ACHN (cell line): ENCODE measurements at regions not wholly inside any gene's neighbourhood (a gene's known extent, or its start where the extent isn't known, plus 50 kb on each side); places are given as distances from the start of the nearest gene placed in this dataset.
"Not testable (repeated sequence)": the region's sequence is repeated elsewhere in the genome, so short reads cannot be mapped to it uniquely, and the experiment has no call there.

ENCODE experiments used
- DNase-seq: peaks from one replicate; pipeline ENCODE4 v3.0.0-alpha.2; 2015
- in situ Hi-C: cut with HindIII; loops from 2 replicates; pipeline ENCODE4 v1.10.0; 2017; ENCODE audit warnings: low sequenced_read_pairs, low pct_ligation_motif_present, low pct_unique_long_range_greater_than_20kb

DNA sequence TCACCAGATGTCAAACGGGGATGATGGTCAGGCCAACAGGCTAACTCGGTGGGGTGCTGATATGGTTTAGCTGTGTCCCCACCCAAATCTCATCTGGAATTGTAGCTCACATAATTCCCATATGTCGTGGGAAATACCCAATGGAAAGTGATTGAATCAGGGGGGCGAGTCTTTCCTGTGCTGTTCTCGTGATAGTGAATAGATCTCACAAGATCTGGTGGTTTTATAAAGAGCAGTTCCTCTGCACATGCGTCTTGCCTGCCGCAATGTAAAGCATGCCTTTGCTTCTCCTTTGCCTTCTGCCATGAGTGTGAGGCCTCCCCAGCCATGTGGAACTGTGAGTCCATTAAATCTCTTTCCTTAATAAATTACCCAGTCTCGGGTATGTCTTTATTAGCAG lies 74.4 kb upstream of the YWHAQ start:
- in situ Hi-C loops, result no loop called here

DNA sequence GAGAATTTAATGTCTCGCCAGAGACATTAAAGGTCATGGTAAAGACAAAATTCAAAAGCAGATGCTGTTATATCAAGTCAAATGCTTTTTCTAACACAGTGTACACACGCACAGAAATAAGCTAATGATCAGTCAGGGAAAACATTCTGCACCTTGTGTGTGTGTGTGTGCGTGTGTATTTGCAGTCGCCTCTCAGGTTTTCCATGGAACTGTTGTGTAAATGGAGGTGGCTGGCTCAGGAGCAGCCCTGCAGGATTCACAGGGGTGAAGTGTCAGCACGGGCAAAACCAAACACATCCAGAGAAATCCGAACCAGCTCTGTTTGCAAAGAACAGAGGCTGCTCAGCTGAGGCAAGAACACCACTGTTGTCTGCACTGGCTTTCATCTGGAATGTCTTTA lies 76.2 kb upstream of the YWHAQ start:
- in situ Hi-C loops, result no loop called here
- DNase-seq, result no peak

More for the DNA sequence above, 74.4 kb upstream of the YWHAQ start:
- no peak for DNase-seq

DNA sequence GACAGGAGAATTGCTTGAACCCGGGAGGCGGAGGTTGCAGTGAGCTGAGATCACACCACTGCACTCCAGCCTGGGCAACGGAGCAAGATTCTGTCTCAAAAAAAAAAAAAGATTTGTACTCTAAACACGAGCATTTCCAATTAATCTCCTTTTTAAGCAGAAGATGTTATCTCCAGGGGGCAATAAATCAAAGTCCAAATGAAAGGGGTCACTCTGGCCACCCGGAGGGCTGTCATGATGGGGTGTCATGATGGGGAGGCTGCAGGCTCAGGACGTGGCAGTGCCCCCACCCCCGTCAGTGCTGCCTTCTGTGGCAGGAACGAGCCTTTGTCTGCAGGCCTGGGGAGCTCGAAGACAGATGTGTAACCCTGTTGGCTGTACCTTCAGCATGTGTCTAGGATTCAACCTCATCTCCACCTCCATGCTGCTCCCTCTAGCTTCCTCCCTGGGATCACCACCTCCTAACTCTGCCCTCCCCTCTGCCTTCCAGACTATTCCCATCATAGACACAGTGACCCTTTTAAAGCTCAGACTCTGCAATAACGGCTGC lies 76.9 kb upstream of the YWHAQ start:
- in situ Hi-C loops, result no loop called here

DNA sequence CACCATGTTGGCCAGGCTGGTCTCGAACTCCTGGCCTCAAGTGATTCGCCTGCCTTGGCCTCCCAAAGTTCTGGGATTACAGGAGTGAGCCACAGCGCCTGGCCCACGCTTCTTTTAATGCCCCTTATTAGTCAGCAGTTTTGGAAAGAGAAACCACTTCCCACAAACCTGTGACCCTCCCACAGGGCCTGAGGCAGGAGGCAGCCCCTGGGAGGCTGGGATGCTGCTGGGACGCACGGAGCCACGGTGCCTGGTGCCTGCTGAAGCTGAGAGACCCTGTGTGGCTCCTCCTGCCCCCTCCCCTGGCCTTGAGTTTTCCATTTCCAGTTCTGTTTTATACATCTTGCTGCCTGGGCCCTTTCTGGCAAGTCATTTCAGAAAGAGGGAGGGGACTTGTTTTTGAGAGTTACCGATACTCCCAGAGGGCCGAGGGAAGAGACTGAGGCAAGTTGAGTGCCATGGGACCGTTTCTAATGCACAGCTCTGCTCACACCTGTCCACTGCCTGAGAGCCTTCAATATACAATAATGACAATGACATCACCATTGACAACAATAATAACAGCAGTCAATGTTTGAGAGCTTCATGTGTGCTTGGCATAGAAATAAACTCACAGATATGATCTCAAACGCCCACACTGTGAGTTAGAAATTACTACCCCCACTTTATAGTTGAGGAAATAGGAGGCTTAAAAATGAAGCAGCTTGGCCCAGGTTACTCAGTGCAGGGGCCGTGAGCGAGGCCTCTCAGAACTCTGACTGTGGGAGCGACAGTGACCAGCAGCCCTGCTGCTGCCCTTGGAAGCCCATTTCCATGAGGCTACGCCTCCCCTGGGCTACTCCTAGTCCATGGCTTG lies 78.1 kb upstream of the YWHAQ start:
- no peak for DNase-seq
- in situ Hi-C loops, result no loop called here

More for the DNA sequence above, 76.9 kb upstream of the YWHAQ start:
- no peak for DNase-seq

DNA sequence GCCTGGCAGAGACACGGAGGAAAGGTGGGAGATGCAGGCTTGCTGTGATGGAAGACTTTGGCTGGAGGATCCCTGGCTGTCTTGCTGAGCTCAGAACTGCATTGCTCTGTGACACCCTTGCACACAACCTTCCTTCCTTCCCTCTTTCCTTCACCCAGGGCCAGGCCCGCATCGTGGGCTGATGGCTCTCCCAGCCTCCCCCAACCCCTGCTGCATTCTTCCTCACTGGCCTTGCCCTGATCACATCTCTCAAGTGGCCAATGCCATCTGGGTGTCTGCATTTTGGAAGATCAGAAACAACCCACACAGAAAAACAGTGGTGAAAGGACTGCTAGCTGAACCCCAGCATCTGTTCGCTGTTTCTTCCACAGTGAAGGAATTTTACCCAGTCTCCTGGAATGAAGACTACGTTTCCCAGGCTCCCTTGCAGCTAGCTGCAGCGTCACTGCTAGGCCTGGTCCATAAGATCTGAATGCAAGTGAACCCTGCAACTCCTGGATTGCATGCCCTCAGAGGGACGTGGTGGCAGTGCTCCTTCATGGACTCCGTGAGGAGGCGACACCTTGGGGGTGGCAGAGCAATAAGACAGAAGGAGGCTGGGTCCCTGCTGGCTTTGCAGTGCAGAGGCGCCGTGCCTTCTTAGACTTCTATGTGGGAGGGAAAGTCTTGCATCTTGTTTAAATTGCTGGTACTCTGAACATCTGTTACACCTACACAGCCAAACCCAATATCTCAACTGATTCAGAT lies 78.9 kb upstream of the YWHAQ start:
- in situ Hi-C loops, result no loop called here
- no peak for DNase-seq

DNA sequence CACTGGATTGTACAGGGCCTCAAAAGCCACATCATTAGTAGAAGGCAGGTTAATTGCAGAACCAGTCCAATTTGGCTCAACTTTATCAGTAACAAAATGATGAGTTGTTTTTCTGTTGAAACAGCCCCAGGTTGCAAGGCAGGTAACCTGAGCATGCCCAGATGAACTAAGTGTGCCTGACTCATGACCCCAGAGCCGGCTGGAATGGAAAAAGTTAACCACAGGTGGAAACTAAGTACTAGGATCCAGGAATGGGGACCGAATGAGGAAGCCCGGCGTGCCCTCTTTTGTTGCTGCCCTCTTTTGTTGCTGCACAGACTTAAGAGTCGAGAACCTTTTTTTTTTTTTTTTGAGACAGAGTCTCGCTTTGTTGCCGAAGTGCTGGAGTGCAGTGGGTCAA lies 79.5 kb upstream of the YWHAQ start:
- no peak for DNase-seq
- in situ Hi-C loops, result no loop called here

DNA sequence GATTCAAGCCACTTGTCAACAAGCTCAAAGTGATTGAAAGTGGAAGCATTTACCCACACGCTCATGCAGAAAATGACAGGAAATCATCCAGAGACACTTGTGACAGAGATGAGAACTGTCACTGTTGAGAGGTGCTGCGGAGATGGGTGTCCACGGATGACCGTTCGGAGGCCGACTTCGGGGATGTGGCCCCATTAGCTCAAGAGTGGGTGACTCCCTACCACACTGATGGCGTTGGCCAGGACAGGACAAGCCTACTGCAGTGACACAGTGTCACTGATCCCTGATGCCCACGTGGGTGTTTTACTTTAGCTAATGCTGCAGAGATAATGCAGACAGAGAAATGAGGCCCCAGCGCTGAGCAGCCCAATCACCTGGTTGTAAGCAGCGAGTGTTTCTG lies 81.5 kb upstream of the YWHAQ start:
- in situ Hi-C loops, result no loop called here
- DNase-seq, result no peak

DNA sequence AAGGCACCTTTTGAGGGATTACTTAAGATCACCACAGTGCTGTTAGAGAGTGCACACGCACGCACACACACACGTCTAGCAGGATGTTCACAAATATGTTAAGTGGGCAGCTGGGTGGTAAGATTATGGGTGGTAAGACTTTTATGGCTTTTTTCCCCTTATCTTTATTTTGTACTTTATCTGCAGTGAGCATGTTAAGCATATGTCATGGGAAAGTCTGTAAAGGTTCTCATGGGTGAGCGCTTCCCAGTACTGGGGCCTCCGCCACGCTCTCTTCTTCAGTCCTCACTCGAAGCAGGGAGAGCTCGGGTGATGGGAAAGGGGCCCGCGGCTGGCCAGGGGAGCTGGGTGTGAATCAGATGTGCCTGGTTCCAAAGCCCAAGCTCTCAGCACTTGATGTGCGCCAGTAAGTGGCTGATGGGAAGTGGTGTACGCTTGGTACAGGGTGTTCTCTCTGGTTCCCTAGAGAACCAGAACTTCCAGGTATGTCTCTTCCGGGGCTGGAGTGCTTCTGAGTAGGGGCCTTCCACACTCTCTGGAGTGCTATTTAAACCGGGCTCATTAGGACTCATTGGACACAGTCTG lies 83.9 kb upstream of the YWHAQ start:
- in situ Hi-C loops, result no loop called here
- no peak for DNase-seq

DNA sequence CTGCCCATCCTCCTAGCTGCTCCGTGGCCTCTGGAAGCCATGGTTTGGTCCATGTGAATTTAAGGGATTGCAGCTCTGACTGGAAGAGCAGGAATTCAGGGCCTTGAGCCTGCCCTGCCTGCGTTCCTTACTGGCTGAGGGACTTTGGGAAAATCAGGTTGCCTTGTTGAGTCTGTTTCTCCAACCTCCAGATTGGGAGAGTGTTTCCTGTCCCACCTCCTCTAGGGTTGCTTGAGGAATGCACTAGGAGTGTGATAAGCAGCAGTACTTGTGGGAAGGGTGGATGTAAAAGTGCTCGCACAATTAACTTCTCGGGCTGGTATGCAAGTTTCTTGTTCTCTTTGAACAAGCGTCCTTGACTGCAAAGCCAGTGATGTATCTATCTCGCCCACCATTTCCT lies 84.4 kb upstream of the YWHAQ start:
- DNase-seq, result no peak
- in situ Hi-C loops, result no loop called here

DNA sequence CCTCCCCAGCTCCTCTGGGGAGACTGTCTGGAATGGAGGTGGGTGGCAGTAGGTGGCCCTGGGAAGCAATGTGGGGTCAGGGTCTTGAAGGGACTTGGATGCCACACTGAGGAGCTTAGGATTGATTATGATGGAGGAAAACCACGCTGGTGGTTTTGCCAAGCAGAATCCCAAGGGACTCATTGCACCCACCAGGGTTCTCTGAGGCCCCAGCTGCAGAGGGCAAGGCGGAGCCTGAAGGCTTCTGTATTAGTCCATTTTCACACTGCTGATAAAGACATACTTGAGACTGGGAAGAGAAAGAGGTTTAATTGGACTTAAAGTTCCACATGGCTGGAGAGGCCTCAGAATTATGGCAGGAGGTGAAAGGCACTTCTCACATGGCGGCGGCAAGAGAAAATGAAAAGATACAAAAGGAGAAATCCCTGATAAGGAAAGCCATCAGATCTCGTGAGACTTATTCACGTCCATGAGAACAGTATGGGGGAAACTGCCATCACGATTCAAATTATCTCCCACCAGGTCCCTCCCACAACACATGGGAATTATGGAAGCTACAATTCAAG lies 87.2 kb upstream of the YWHAQ start:
- in situ Hi-C loops, result no loop called here
- no peak for DNase-seq

DNA sequence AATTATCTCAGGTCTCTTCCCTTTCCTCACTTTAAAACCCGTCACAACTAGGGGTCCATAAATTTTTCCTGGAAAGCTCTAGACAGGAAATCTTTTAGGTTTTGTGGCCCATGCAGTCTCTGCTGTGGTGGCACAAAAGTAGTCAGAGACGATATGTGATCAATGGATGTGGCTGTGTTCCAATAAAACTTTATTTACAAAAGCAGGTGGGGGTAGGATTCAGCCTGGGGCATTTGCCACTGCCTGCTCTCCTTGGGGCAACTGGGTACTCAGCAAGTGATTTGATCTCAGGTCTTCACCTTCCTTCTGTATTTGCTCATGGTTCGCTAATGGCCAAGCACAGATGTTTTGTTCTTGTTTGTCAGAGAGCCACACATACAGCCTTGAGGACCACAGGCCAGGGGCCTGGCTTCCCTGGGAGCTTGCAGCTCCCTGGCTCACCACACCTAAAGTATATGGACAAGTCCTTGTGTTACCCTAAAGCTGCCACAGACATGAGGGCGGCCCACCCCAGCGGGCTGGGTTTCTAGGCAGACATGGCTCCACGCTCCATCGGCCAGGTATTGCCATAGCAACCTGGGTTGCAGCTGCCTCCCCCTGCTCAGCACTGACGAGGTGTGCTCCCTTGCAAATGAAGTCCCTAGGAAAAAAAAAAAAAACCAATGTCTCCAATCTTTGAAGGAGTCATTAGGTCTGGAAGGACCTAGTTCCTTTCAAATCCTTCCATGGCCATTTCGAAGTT lies 89.7 kb upstream of the YWHAQ start:
- in situ Hi-C loops, result no loop called here
- no peak for DNase-seq

DNA sequence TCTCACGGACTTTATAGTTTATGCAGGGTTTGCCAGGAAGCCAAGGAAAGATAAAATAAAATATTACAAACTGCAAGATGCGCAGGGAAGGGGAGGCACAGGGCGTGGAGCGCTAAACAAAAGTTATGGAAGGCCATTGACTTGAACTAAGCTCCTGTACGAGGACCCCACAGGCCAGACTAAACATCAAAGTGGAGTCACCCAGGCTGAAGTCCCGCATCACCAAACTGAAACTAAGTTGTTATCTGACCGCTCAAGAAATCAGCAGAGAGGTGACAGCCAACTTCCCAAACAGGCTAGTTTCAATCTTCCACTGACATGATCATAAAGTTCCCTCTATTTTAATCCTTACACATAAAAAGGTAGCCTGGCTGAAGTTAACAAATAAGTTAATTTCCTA lies 90.5 kb upstream of the YWHAQ start:
- in situ Hi-C loops, result no loop called here
- no peak for DNase-seq

DNA sequence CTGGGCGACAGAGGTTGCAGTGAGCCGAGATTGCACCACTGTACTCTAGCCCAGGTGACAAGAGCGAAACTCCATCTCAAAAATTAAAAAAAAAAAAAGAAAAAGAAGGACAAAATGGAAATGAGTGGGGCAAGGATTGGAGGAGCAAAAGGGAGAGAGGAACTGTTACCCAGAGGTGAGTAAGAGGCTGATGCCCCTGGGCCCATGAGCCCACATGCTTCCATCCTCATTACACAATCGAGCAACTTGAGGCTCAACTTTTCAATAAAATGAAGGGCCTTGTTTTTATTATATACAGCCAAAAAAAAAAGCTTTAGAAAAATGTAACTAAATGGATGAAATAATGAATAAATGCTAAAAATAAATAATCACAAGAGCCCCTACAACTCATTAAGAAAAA lies 91.7 kb upstream of the YWHAQ start:
- in situ Hi-C loops, result no loop called here
- no peak for DNase-seq

DNA sequence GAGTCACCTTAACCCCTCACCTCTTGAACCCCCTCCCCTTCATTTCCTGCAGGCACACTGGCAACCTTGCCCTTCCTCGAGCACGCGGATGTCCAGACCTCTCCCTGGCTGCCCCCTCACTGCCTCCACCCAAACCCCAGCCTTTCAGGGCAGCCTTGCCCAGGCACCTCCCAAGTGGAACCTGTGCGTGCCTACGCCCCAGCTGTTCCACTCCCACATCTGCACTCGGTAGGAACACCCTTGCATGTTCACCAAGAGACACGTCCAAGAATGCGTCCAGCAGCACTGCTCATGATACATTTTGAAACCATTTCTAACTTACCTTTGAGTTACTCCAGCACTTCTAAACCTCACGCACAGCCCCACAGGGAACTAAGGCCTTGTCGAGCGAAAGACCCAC lies 93.8 kb upstream of the YWHAQ start:
- DNase-seq, result no peak

DNA sequence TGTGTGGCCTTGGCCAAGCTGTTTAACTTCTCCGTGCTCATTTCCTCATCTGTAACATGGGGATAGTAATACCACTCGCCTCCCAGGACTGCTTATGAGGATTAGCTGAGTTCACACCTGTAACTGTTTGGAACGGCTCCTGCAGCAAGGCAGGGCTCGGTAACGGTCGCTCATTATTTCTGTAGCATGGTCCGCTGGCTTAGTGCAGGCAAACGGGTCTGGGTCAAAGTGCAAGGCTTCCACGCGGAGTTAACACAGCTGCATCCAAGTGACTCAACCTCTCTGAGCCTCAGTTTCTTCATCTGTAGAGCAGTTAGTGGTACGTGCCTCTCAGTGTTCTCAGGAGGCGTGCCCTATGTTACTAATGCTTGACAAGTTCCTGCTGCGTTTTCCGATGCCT lies 94.3 kb upstream of the YWHAQ start:
- in situ Hi-C loops, result no loop called here
- no peak for DNase-seq

More for the DNA sequence above, 93.8 kb upstream of the YWHAQ start:
- in situ Hi-C loops, result no loop called here

DNA sequence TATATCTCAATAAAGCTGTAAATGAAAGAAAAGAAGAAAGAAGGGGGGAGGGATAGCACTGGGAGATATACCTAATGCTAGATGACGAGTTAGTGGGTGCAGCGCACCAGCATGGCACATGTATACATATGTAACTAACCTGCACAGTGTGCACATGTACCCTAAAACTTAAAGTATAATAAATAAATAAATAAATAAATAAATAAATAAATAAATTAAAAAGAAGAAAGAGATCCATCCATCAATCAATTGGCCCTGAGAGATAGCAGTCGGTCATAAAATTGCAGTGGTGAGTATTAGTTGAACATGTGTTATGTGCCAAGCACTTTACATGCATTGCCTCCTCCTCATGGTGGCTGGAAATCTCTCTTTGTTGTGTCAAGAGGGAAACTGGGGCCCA lies 95.2 kb upstream of the YWHAQ start:
- DNase-seq, in situ Hi-C loops: not testable (repeated sequence)

DNA sequence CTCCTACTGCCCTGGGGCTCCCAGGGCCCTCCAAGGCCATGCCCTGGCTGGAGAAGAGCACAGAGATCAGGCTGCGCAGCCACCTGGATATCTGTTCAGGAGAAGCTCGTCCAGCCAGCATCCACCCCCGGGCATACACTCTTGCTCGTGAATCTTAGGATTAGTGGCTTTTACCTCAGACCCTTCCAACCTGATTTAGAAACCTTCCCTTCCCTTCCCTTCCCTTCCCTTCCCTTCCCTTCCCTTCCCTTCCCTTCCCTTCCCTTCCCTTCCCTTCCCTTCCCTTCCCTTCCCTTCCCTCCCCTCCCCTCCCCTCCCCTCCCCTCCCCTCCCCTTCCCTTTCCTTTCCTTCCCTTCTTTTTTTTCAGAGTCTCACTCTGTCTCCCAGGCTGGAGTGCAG lies 99.7 kb upstream of the YWHAQ start:
- in situ Hi-C loops, result not testable (repeated sequence)

DNA sequence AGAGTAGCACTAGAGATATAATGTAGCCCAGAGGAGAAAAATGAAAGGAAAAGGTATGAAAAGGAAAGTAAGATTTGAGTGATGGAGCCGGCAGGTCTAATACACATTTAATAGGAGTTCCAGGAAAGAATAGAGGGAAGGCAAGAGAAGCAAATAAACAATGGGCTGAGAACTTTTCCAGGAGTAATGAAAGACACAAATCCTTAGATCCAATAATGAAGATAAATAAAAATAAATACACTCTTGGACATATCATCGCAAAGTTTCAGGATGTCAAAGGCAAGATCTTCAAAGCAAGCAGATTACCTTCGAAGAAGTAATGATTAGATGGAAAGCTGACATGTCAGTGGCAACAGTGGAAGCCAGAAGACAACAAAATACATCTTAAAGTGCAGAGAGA lies 102.0 kb upstream of the YWHAQ start:
- DNase-seq, result no peak
- in situ Hi-C loops, result no loop called here

More for the DNA sequence above, 99.7 kb upstream of the YWHAQ start:
- not testable (repeated sequence) for DNase-seq
